ENCODE measurements at regions not wholly inside any gene's neighbourhood (a gene's known extent, or its start where the extent isn't known, plus 50 kb on each side); places are given as distances from the start of the nearest gene placed in this dataset.

DNA sequence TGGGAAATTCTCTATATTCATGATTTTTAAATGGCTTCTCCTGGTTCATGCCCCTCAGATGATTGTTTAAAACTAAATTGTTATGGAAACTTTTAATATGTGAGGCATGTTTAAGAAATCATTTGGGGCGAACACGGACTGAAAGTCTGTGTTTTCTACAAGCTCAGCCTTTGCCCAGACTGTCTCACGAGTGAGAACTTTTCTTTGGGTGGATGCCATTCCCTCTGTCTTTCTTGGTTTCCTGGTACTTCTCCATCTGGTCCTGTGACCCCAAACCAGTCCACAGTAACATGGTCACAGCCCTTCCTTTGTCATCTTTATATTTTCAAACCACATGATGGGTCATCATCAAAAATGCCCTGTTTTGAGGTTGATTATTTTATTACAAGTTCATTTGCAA is 186.6 kb upstream of the GNPDA2 start:
- H3K14ac ChIP-seq (ENCODE audit: low read length in 2 of 2) = no peak overlapping the region
- no peak overlapping the region for H2BK12ac ChIP-seq (ENCODE audit: low read length in 2 of 2)
- 94% methylated on average over 3 of the region's 3 CpGs for WGBS

DNA sequence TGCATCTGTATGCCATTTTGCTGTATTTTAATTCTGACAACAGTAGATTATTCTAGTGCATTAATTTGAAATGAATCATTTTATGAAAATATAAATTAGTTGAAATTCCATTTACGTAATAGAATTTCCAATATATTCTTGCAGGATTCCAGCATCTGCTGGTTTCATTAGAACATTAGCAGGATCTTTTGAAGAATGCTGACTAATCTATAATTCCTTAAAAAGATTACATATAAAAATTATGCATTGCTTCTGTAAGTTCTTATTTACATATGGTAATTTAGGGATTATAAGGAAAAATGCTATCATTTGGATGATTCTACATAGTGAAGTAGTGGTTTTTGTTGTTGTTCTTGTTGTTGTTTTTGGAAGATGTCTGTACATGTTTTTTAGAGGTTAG is 182.2 kb upstream of the GNPDA2 start:
- no peak overlapping the region for H2BK15ac ChIP-seq (ENCODE audit: low read depth, poor library complexity, severe bottlenecking)
- no peaks in the 10 kb centered on the region for H3K27me3 ChIP-seq (ENCODE audit: control insufficient read depth in 1 of 2, insufficient read depth in 1 of 2, low read length in 2 of 2)
- no peak overlapping the region for H3K9ac ChIP-seq (ENCODE audit: low read length)
- H3K36me3 ChIP-seq (ENCODE audit: control insufficient read depth in 1 of 2, insufficient read depth in 2 of 2, low read depth in 1 of 2, low read length in 2 of 2) = no peaks in the 10 kb centered on the region
- H3K9me3 ChIP-seq (ENCODE audit: control insufficient read depth, low read length) = no peaks in the 10 kb centered on the region
- H2BK5ac ChIP-seq (ENCODE audit: low read depth, low read length, poor library complexity, severe bottlenecking) = no peak overlapping the region
- no peak overlapping the region for H3K4me2 ChIP-seq (ENCODE audit: low read length, poor library complexity, severe bottlenecking)
- H3K4ac ChIP-seq (ENCODE audit: low read depth in 1 of 2, low read length in 2 of 2) = no peak overlapping the region
- no peak overlapping the region for H3K18ac ChIP-seq (ENCODE audit: low read depth in 1 of 2, low read length in 2 of 2)
- H3K4me3 ChIP-seq (ENCODE audit: insufficient read depth in 1 of 2, low read depth in 1 of 2, low read length in 2 of 2) = no peak overlapping the region
- no peaks in the 10 kb centered on the region for H3K4me1 ChIP-seq (ENCODE audit: control insufficient read depth, insufficient read depth, low read depth, low read length)
- no peak overlapping the region for H2BK120ac ChIP-seq (ENCODE audit: low read depth, low read length)
- no CpG with 5 or more reads among the region's 1 CpG for WGBS
- no peak overlapping the region for H2AK5ac ChIP-seq (ENCODE audit: low read length, severe bottlenecking)
- H3K23ac ChIP-seq (ENCODE audit: low read length in 2 of 2) = no peak overlapping the region
- no peak overlapping the region for H4K91ac ChIP-seq (ENCODE audit: low read length)
- H3K79me1 ChIP-seq (replicated peaks; ENCODE audit: low read length, poor library complexity, severe bottlenecking) = no peaks in the 10 kb centered on the region
- H2AFZ ChIP-seq (ENCODE audit: low read depth, low read length) = no peak overlapping the region
- no peak overlapping the region for H3K27ac ChIP-seq (ENCODE audit: low read length, poor library complexity, severe bottlenecking)
- no peak for DNase-seq
- H4K8ac ChIP-seq (ENCODE audit: low read length) = no peak overlapping the region
- no peak overlapping the region for H2BK12ac ChIP-seq (ENCODE audit: low read length in 2 of 2)
- H3K14ac ChIP-seq (ENCODE audit: low read length in 2 of 2) = no peak overlapping the region

More for the DNA sequence above, 186.6 kb upstream of the GNPDA2 start:
- no peak overlapping the region for H3K27ac ChIP-seq (ENCODE audit: low read length, poor library complexity, severe bottlenecking)
- no peaks in the 10 kb centered on the region for H3K79me1 ChIP-seq (replicated peaks; ENCODE audit: low read length, poor library complexity, severe bottlenecking)
- H2AFZ ChIP-seq (ENCODE audit: low read depth, low read length) = no peak overlapping the region
- H4K8ac ChIP-seq (ENCODE audit: low read length) = no peak overlapping the region
- no peak overlapping the region for H2BK15ac ChIP-seq (ENCODE audit: low read depth, poor library complexity, severe bottlenecking)
- H3K18ac ChIP-seq (ENCODE audit: low read depth in 1 of 2, low read length in 2 of 2) = no peak overlapping the region
- H3K4me3 ChIP-seq (ENCODE audit: insufficient read depth in 1 of 2, low read depth in 1 of 2, low read length in 2 of 2) = no peak overlapping the region
- no peaks in the 10 kb centered on the region for H3K9me3 ChIP-seq (ENCODE audit: control insufficient read depth, low read length)
- H3K36me3 ChIP-seq (ENCODE audit: control insufficient read depth in 1 of 2, insufficient read depth in 2 of 2, low read depth in 1 of 2, low read length in 2 of 2) = no peaks in the 10 kb centered on the region
- H3K4ac ChIP-seq (ENCODE audit: low read depth in 1 of 2, low read length in 2 of 2) = no peak overlapping the region
- H3K4me1 ChIP-seq (ENCODE audit: control insufficient read depth, insufficient read depth, low read depth, low read length) = no peaks in the 10 kb centered on the region
- no peak for DNase-seq
- no peak overlapping the region for H3K23ac ChIP-seq (ENCODE audit: low read length in 2 of 2)
- H3K9ac ChIP-seq (ENCODE audit: low read length) = no peak overlapping the region
- no peaks in the 10 kb centered on the region for H3K27me3 ChIP-seq (ENCODE audit: control insufficient read depth in 1 of 2, insufficient read depth in 1 of 2, low read length in 2 of 2)
- no peak overlapping the region for H2AK5ac ChIP-seq (ENCODE audit: low read length, severe bottlenecking)
- no peak overlapping the region for H3K4me2 ChIP-seq (ENCODE audit: low read length, poor library complexity, severe bottlenecking)
- H2BK120ac ChIP-seq (ENCODE audit: low read depth, low read length) = no peak overlapping the region
- no peak overlapping the region for H4K91ac ChIP-seq (ENCODE audit: low read length)
- no peak overlapping the region for H2BK5ac ChIP-seq (ENCODE audit: low read depth, low read length, poor library complexity, severe bottlenecking)

DNA sequence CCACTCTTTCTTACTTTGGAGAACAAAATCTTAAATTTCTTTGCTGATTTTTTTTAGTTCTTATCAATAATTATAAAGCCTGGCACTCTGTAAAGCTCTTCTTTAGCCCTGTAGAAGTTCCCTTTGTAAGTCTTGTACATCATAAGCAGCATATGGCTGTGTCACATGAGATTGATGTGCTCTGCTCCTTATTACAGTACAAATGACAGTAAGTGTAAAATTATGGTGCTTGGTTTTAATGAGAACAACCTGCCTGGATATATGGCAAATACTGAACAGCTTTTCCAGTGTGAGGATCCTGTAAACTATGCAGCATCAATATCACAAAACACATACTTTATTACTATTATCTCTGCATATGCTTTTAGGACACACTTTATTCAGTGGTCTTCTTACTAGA is 145.9 kb upstream of the GNPDA2 start:
- H2BK5ac ChIP-seq (ENCODE audit: low read depth, low read length, poor library complexity, severe bottlenecking) = no peak overlapping the region
- H3K4me3 ChIP-seq (ENCODE audit: insufficient read depth in 1 of 2, low read depth in 1 of 2, low read length in 2 of 2) = no peak overlapping the region
- H3K27me3 ChIP-seq (ENCODE audit: control insufficient read depth in 1 of 2, insufficient read depth in 1 of 2, low read length in 2 of 2) = no peaks in the 10 kb centered on the region
- H3K9me3 ChIP-seq (ENCODE audit: control insufficient read depth, low read length) = no peaks in the 10 kb centered on the region
- H3K4me1 ChIP-seq (ENCODE audit: control insufficient read depth, insufficient read depth, low read depth, low read length) = no peaks in the 10 kb centered on the region
- H3K4ac ChIP-seq (ENCODE audit: low read depth in 1 of 2, low read length in 2 of 2) = no peak overlapping the region
- H2AK5ac ChIP-seq (ENCODE audit: low read length, severe bottlenecking) = no peak overlapping the region
- DNase-seq = no peak
- no peak overlapping the region for H3K27ac ChIP-seq (ENCODE audit: low read length, poor library complexity, severe bottlenecking)
- no peak overlapping the region for H2BK12ac ChIP-seq (ENCODE audit: low read length in 2 of 2)
- H3K79me1 ChIP-seq (replicated peaks; ENCODE audit: low read length, poor library complexity, severe bottlenecking) = no peaks in the 10 kb centered on the region
- no peaks in the 10 kb centered on the region for H3K36me3 ChIP-seq (ENCODE audit: control insufficient read depth in 1 of 2, insufficient read depth in 2 of 2, low read depth in 1 of 2, low read length in 2 of 2)
- H3K14ac ChIP-seq (ENCODE audit: low read length in 2 of 2) = no peak overlapping the region
- H3K23ac ChIP-seq (ENCODE audit: low read length in 2 of 2) = no peak overlapping the region
- H2AFZ ChIP-seq (ENCODE audit: low read depth, low read length) = no peak overlapping the region
- no peak overlapping the region for H4K91ac ChIP-seq (ENCODE audit: low read length)
- no peak overlapping the region for H2BK120ac ChIP-seq (ENCODE audit: low read depth, low read length)
- H4K8ac ChIP-seq (ENCODE audit: low read length) = no peak overlapping the region
- no peak overlapping the region for H3K18ac ChIP-seq (ENCODE audit: low read depth in 1 of 2, low read length in 2 of 2)
- H2BK15ac ChIP-seq (ENCODE audit: low read depth, poor library complexity, severe bottlenecking) = no peak overlapping the region
- no peak overlapping the region for H3K9ac ChIP-seq (ENCODE audit: low read length)
- no peak overlapping the region for H3K4me2 ChIP-seq (ENCODE audit: low read length, poor library complexity, severe bottlenecking)

DNA sequence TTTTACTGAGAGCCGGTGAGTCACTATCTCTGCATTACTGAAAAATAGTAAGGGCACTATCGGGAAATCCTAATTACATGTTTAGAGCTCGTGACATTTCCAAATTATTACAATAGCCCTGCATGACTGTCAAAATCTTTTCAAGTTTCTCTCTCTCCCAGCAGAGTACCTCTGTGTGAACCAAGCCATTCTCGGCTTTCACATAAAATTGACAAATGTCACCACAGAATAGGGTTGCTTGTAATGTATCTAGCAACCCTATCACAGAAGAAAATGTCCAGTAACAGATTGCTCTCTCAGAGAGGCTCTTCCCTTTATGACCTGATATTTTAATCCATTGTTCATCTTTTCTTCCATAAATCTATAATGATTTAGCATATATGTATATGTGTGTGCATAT is 144.8 kb upstream of the GNPDA2 start:
- H3K9me3 ChIP-seq (ENCODE audit: control insufficient read depth, low read length) = no peaks in the 10 kb centered on the region
- H2AFZ ChIP-seq (ENCODE audit: low read depth, low read length) = no peak overlapping the region
- 58% methylated on average over 4 of the region's 4 CpGs for WGBS
- H3K36me3 ChIP-seq (ENCODE audit: control insufficient read depth in 1 of 2, insufficient read depth in 2 of 2, low read depth in 1 of 2, low read length in 2 of 2) = no peaks in the 10 kb centered on the region
- no peaks in the 10 kb centered on the region for H3K4me1 ChIP-seq (ENCODE audit: control insufficient read depth, insufficient read depth, low read depth, low read length)
- no peak overlapping the region for H4K91ac ChIP-seq (ENCODE audit: low read length)
- H3K27ac ChIP-seq (ENCODE audit: low read length, poor library complexity, severe bottlenecking) = no peak overlapping the region
- no peak overlapping the region for H3K14ac ChIP-seq (ENCODE audit: low read length in 2 of 2)
- H3K27me3 ChIP-seq (ENCODE audit: control insufficient read depth in 1 of 2, insufficient read depth in 1 of 2, low read length in 2 of 2) = no peaks in the 10 kb centered on the region
- no peak overlapping the region for H2BK15ac ChIP-seq (ENCODE audit: low read depth, poor library complexity, severe bottlenecking)
- H2AK5ac ChIP-seq (ENCODE audit: low read length, severe bottlenecking) = no peak overlapping the region
- H4K8ac ChIP-seq (ENCODE audit: low read length) = no peak overlapping the region
- H3K9ac ChIP-seq (ENCODE audit: low read length) = no peak overlapping the region
- H3K18ac ChIP-seq (ENCODE audit: low read depth in 1 of 2, low read length in 2 of 2) = no peak overlapping the region
- H2BK12ac ChIP-seq (ENCODE audit: low read length in 2 of 2) = no peak overlapping the region
- H3K4me3 ChIP-seq (ENCODE audit: insufficient read depth in 1 of 2, low read depth in 1 of 2, low read length in 2 of 2) = no peak overlapping the region
- no peak overlapping the region for H2BK120ac ChIP-seq (ENCODE audit: low read depth, low read length)
- no peak overlapping the region for H3K4ac ChIP-seq (ENCODE audit: low read depth in 1 of 2, low read length in 2 of 2)
- DNase-seq = no peak
- H3K4me2 ChIP-seq (ENCODE audit: low read length, poor library complexity, severe bottlenecking) = no peak overlapping the region
- no peak overlapping the region for H2BK5ac ChIP-seq (ENCODE audit: low read depth, low read length, poor library complexity, severe bottlenecking)
- no peaks in the 10 kb centered on the region for H3K79me1 ChIP-seq (replicated peaks; ENCODE audit: low read length, poor library complexity, severe bottlenecking)
- H3K23ac ChIP-seq (ENCODE audit: low read length in 2 of 2) = no peak overlapping the region

Measured in mesenchymal stem cell (in vitro differentiated cells and primary cell).